A549 (cell line): ENCODE measurements at regions not wholly inside any gene's neighbourhood (a gene's known extent, or its start where the extent isn't known, plus 50 kb on each side); places are given as distances from the start of the nearest gene placed in this dataset.

Experiments
- ATAC-seq, 2 experiments: fragments of 200-7000 bp in 1 of 2; fragments of >200 bp in 1 of 2; cut with Nextera tagmentation in 1 of 2; cut with Tn5 transposase in 1 of 2; 3 replicates each; pipeline versions ENCODE4 v1.8.0 to v1.9.1; 2018 to 2020; ENCODE audit warnings: mild to moderate bottlenecking in 1 of 2, moderate library complexity in 1 of 2
- CTCF ChIA-PET: fragments of 300-600 bp; sonication (Branson Sonifier 250); formaldehyde crosslinking; extraction: SDS; loops from one replicate; lab custom pipeline; 2021; ENCODE audit warnings: antibody characterized with exemption, inconsistent platforms; lab: Yijun Ruan, JAX
- POLR2A ChIA-PET: fragments of 350-600 bp; formaldehyde crosslinking; extraction: SDS; loops from one replicate; lab custom pipeline; 2021; ENCODE audit warnings: antibody characterized with exemption, inconsistent platforms; lab: Yijun Ruan, JAX
- DNase-seq, 2 experiments: peaks; one replicate each; pipeline versions ENCODE4 v3.0.0 to v3.0.0-alpha.2; 2011 to 2016; ENCODE audit warnings: low read depth in 1 of 2, low spot score in 1 of 2
- FAIRE-seq: peaks from 2 replicates; lab custom pipeline; 2011; peaks lifted over from hg19 to GRCh38; lab: Jason Lieb, UNC
- H3K27ac ChIP-seq, 2 experiments: fragments of >200 bp; sonication (Bioruptor Twin); formaldehyde crosslinking; 3 replicates each; pipeline ENCODE4 v1.5.1; 2016 to 2017
- H3K4me1 ChIP-seq: fragments of >200 bp; sonication (Bioruptor Twin); formaldehyde crosslinking; 3 replicates; pipeline ENCODE4 v1.6.1; 2016
- H3K4me2 ChIP-seq: fragments of >200 bp; sonication (Bioruptor Twin); formaldehyde crosslinking; 3 replicates; pipeline ENCODE4 v1.6.1; 2016
- H3K4me3 ChIP-seq: fragments of >200 bp; sonication (Bioruptor Twin); formaldehyde crosslinking; 3 replicates; pipeline ENCODE4 v1.5.1; 2016
- H3K9me3 ChIP-seq: fragments of >200 bp; sonication (Bioruptor Twin); formaldehyde crosslinking; 3 replicates; pipeline ENCODE4 v1.6.1; 2016
- BHLHE40 ChIP-seq: IDR thresholded peaks from 2 replicates; pipeline ENCODE4 v1.6.1; 2012; ENCODE audit warnings: low read depth, low read length, inconsistent platforms
- CBX2 ChIP-seq: fragments of 200-600 bp; sonication (generic); IDR thresholded peaks from 2 replicates; pipeline ENCODE4 v1.6.1; 2016; ENCODE audit warnings: low read depth, mild to moderate bottlenecking, borderline replicate concordance
- CBX8 ChIP-seq: fragments of 200-600 bp; sonication (generic); IDR thresholded peaks from 2 replicates; pipeline ENCODE4 v1.6.1; 2016
- EP300 ChIP-seq, 2 experiments: fragments of >200 bp; sonication (Bioruptor Twin); formaldehyde crosslinking; IDR thresholded peaks; 2 replicates in 1 of 2; 3 replicates in 1 of 2; pipeline ENCODE4 v1.6.1; 2016 to 2017
- FOXS1 ChIP-seq: fragments of 250-450 bp; sonication (Bioruptor Pico); IDR thresholded peaks from 2 replicates; pipeline ENCODE4 v1.5.0; 2020; ENCODE audit warnings: mild to moderate bottlenecking, moderate library complexity
- HDAC2 ChIP-seq: fragments of 200-600 bp; sonication (generic); IDR thresholded peaks from 2 replicates; pipeline ENCODE4 v1.6.1; 2016
- HEYL ChIP-seq: fragments of 250-450 bp; sonication (Bioruptor Pico); IDR thresholded peaks from 2 replicates; pipeline ENCODE4 v1.8.0; 2021; ENCODE audit warnings: mild to moderate bottlenecking, moderate library complexity
- HMGXB4 ChIP-seq: fragments of 250-450 bp; sonication (Bioruptor Pico); IDR thresholded peaks from 2 replicates; pipeline ENCODE4 v1.5.0; 2021; ENCODE audit warnings: mild to moderate bottlenecking, moderate library complexity, borderline replicate concordance
- JUN ChIP-seq, 2 experiments: fragments of >200 bp; sonication (Bioruptor Twin); formaldehyde crosslinking; IDR thresholded peaks; 2 replicates in 1 of 2; 3 replicates in 1 of 2; pipeline ENCODE4 v1.6.1; 2016 to 2017
- KDM1A ChIP-seq: fragments of 200-600 bp; sonication (generic); IDR thresholded peaks from 2 replicates; pipeline ENCODE4 v1.6.1; 2016; ENCODE audit warnings: low read depth, mild to moderate bottlenecking
- KDM5A ChIP-seq: fragments of 200-600 bp; sonication (generic); IDR thresholded peaks from 2 replicates; pipeline ENCODE4 v1.6.1; 2016; ENCODE audit warnings: antibody characterized with exemption, mild to moderate bottlenecking
- MAX ChIP-seq: IDR thresholded peaks from 2 replicates; pipeline ENCODE4 v1.6.1; 2012
- MAZ ChIP-seq: fragments of 150-350 bp; IDR thresholded peaks from 2 replicates; pipeline ENCODE4 v1.6.1; 2014; ENCODE audit warnings: antibody characterized with exemption, low read depth, low read length, borderline replicate concordance
- NFE2L2 ChIP-seq: fragments of 150-350 bp; conservative IDR thresholded peaks from 2 replicates; pipeline ENCODE4 v1.6.1; 2014; ENCODE audit warnings: low read length
- NR3C1 ChIP-seq: fragments of >200 bp; sonication (Bioruptor Twin); formaldehyde crosslinking; IDR thresholded peaks from 3 replicates; pipeline ENCODE4 v1.6.1; 2017
- PHF8 ChIP-seq: fragments of 200-600 bp; sonication (generic); IDR thresholded peaks from 2 replicates; pipeline ENCODE4 v1.6.1; 2016; ENCODE audit warnings: low read depth, mild to moderate bottlenecking, antibody characterized with exemption, moderate library complexity, borderline replicate concordance
- POLR2A ChIP-seq: IDR thresholded peaks from 2 replicates; pipeline ENCODE4 v1.6.1; 2012; ENCODE audit warnings: mild to moderate bottlenecking, low read length
- POLR2AphosphoS2 ChIP-seq: conservative IDR thresholded peaks from 2 replicates; pipeline ENCODE4 v1.6.1; 2012; ENCODE audit warnings: low read length, improper control_type of control experiment, inconsistent platforms
- RAD21 ChIP-seq, 2 experiments: fragments of >200 bp in 1 of 2; sonication (Bioruptor Twin) in 1 of 2; formaldehyde crosslinking in 1 of 2; IDR thresholded peaks in 1 of 2; conservative IDR thresholded peaks in 1 of 2; 2 replicates in 1 of 2; 3 replicates in 1 of 2; pipeline ENCODE4 v1.6.1; 2012 to 2018; ENCODE audit warnings: inconsistent platforms in 1 of 2
- RFX5 ChIP-seq: fragments of 450-650 bp; IDR thresholded peaks from 2 replicates; pipeline ENCODE4 v1.7.1; 2014; ENCODE audit warnings: antibody characterized with exemption, mild to moderate bottlenecking, moderate library complexity
- SMC3 ChIP-seq: fragments of >200 bp; sonication (Bioruptor Twin); formaldehyde crosslinking; IDR thresholded peaks from 3 replicates; pipeline ENCODE4 v1.6.1; 2018; ENCODE audit warnings: inconsistent platforms
- SREBF2 ChIP-seq: fragments of 450-650 bp; IDR thresholded peaks from 2 replicates; pipeline ENCODE4 v1.6.1; 2014; ENCODE audit warnings: mild to moderate bottlenecking, moderate library complexity
- TP53 ChIP-seq: fragments of 250-450 bp; sonication (Bioruptor Pico); IDR thresholded peaks from 2 replicates; pipeline ENCODE4 v1.5.0; 2021; ENCODE audit warnings: mild to moderate bottlenecking, moderate library complexity
- USF2 ChIP-seq: fragments of 450-650 bp; IDR thresholded peaks from 2 replicates; pipeline ENCODE4 v1.6.1; 2014; ENCODE audit warnings: antibody characterized with exemption
- ZNF302 ChIP-seq: fragments of 250-450 bp; sonication (Bioruptor Pico); IDR thresholded peaks from 2 replicates; pipeline ENCODE4 v1.9.0; 2021; ENCODE audit warnings: inconsistent platforms, mild to moderate bottlenecking, moderate library complexity
- WGBS: methylation state at CpG from one replicate; pipeline ENCODE4 v1.1.6; 2017; ENCODE audit errors: missing lambda C conversion rate; 5-methylcytosine and 5-hydroxymethylcytosine counted together

GRCh38 chr2:44834656-44835055 lies 106.8 kb upstream of the SIX3 start (continued):
- no peak for TF ChIP-seq NFE2L2
- no peak for TF ChIP-seq TP53
- TF ChIP-seq CBX2: no peak
- TF ChIP-seq ZNF302 (CRISPR knock-in tag): no peak
- no peak for TF ChIP-seq RFX5
- TF ChIP-seq MAZ: no peak
- TF ChIP-seq FOXS1 (CRISPR knock-in tag): no peak

- Histone ChIP-seq H3K4me3 (no peak overlapping the region), H3K9me3 (no peaks in the 10 kb centered on the region), H3K4me2 (no peak overlapping the region), H3K4me1 (no peaks in the 10 kb centered on the region), H3K27ac (no peak overlapping the region)
- no peak for DNase-seq
- TF ChIP-seq MAX (no peak), KDM1A (no peak), JUN (IDR thresholded peaks at IDR 0.05) (no peak), HDAC2 (no peak), POLR2AphosphoS2 (no peak), EP300 (IDR thresholded peaks at IDR 0.05) (no peak), BHLHE40 (no peak), PHF8 (no peak), KDM5A (no peak), RFX5 (no peak), CBX2 (no peak), POLR2A (no peak), RAD21 (conservative IDR thresholded peaks at IDR 0.05 in 1 of 2, IDR thresholded peaks at IDR 0.05 in 1 of 2) (no peak), TP53 (no peak), SREBF2 (no peak), SMC3 (no peak), NR3C1 (no peak)
- 44% methylated on average over 8 of the region's 8 CpGs for WGBS
- ChIA-PET POLR2A (no interaction called here), CTCF (interaction anchor here (1.1 to 2.3 kb wide), 2 partner anchors 18 to 357 kb away, joined by 3 to 6 read pairs; no protein-coding TSS in a partner anchor)
- ATAC-seq: no peak; a peak in 2 of 6 replicates
- no peak for FAIRE-seq
Measured at GRCh38 chr2:44836174-44836573, 105.3 kb upstream of the SIX3 start.

GRCh38 chr2:44836916-44837315 lies 104.6 kb upstream of the SIX3 start:
- FAIRE-seq: no peak
- TF ChIP-seq PHF8 (no peak), SREBF2 (no peak), CBX8 (no peak), NR3C1 (no peak), MAX (no peak), KDM5A (no peak), HEYL (CRISPR knock-in tag) (no peak), ZNF302 (CRISPR knock-in tag) (no peak), HMGXB4 (CRISPR knock-in tag) (no peak), TP53 (no peak), POLR2AphosphoS2 (no peak), USF2 (no peak)
- Histone ChIP-seq H3K4me2 (no peak overlapping the region), H3K4me1 (no peaks in the 10 kb centered on the region), H3K27ac (no peak overlapping the region), H3K9me3 (no peaks in the 10 kb centered on the region), H3K4me3 (no peak overlapping the region)
- CTCF ChIA-PET: interaction anchor here (0.6 to 2.3 kb wide), 2 partner anchors 122 to 358 kb away, joined by 3 to 6 read pairs; no protein-coding TSS in a partner anchor
- 70% methylated on average over 1 of the region's 1 CpG for WGBS
- no peak for DNase-seq
- ATAC-seq: no peak
- POLR2A ChIA-PET: no interaction called here
